ENCODE measurements at regions not wholly inside any gene's neighbourhood (a gene's known extent, or its start where the extent isn't known, plus 50 kb on each side); places are given as distances from the start of the nearest gene placed in this dataset.
A peak's percentile ranks its signal among the peaks of the same experiment; 100 is the strongest.

DNA sequence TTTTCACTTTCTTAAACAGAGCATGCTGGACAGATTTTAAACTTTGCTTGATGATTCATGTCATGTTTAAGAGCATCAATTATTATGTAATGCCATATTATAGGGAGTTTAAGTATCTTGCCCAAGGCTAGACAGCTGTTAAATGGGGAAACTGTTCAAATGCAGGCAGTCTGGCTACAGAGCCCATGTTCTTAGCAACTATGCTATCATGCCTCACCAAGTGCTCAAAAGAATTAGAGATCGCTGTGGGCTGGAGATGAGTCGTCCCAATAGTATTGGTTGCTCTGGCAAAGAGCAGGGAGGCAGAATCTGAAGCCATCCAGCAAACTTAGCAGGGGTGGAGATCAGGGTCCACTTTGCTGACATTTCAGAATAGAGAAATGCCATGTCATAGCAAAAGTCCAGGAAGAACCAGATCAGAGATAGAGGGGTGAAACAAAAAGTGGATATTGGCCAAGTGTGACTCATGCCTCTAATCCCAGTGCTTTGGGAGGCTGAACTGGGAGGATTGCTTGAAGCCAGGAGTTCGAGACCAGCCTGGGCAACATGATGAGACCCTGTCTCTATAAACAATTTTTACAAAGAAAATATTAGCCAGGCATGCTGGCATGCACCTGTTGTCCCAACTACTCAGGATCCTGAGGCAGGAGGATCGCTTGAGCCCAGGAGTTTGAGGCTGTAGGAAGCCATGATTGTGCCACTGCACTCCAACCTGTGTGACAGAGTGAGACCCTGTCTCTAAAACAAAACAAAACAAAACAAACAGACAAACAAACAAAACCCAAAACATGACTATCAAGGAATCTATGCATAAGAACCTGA, 57.8 kb downstream of the BAMBI start (continued):
- TF ChIP-seq, protein P1, sequence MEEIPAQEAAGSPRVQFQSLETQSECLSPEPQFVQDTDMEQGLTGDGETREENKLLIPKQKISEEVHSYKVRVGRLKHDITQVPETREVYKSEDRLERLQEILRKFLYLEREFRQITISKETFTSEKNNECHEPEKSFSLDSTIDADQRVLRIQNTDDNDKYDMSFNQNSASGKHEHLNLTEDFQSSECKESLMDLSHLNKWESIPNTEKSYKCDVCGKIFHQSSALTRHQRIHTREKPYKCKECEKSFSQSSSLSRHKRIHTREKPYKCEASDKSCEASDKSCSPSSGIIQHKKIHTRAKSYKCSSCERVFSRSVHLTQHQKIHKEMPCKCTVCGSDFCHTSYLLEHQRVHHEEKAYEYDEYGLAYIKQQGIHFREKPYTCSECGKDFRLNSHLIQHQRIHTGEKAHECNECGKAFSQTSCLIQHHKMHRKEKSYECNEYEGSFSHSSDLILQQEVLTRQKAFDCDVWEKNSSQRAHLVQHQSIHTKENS (CRISPR knock-in tag; IDR thresholded peaks at IDR 0.05) = no peak
- TF ChIP-seq, protein P2, sequence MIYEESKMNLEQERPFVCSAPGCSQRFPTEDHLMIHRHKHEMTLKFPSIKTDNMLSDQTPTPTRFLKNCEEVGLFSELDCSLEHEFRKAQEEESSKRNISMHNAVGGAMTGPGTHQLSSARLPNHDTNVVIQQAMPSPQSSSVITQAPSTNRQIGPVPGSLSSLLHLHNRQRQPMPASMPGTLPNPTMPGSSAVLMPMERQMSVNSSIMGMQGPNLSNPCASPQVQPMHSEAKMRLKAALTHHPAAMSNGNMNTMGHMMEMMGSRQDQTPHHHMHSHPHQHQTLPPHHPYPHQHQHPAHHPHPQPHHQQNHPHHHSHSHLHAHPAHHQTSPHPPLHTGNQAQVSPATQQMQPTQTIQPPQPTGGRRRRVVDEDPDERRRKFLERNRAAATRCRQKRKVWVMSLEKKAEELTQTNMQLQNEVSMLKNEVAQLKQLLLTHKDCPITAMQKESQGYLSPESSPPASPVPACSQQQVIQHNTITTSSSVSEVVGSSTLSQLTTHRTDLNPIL (CRISPR knock-in tag; IDR thresholded peaks at IDR 0.05) = no peak
- peak; percentile 67 for TF ChIP-seq TCF3 (CRISPR knock-in tag; IDR thresholded peaks at IDR 0.05)
- TF ChIP-seq ZKSCAN1 (IDR thresholded peaks at IDR 0.05; ENCODE audit: low read depth, low read length) = no peak
- TF ChIP-seq MECOM (CRISPR knock-in tag; IDR thresholded peaks at IDR 0.05) = no peak
- TF ChIP-seq SMARCC2 (IDR thresholded peaks at IDR 0.05; ENCODE audit: low read depth) = peak; percentile 86
- TF ChIP-seq KAT7 (CRISPR knock-in tag; IDR thresholded peaks at IDR 0.05; ENCODE audit: borderline replicate concordance) = no peak
- TF ChIP-seq ZNF644 (tag; IDR thresholded peaks at IDR 0.05; ENCODE audit: low read depth) = no peak
- no peak for TF ChIP-seq HDAC6 (IDR thresholded peaks at IDR 0.05; ENCODE audit: low read depth, low read length)
- TF ChIP-seq ZNF347 (CRISPR knock-in tag; IDR thresholded peaks at IDR 0.05; ENCODE audit: low read depth) = no peak
- TF ChIP-seq, protein P3, sequence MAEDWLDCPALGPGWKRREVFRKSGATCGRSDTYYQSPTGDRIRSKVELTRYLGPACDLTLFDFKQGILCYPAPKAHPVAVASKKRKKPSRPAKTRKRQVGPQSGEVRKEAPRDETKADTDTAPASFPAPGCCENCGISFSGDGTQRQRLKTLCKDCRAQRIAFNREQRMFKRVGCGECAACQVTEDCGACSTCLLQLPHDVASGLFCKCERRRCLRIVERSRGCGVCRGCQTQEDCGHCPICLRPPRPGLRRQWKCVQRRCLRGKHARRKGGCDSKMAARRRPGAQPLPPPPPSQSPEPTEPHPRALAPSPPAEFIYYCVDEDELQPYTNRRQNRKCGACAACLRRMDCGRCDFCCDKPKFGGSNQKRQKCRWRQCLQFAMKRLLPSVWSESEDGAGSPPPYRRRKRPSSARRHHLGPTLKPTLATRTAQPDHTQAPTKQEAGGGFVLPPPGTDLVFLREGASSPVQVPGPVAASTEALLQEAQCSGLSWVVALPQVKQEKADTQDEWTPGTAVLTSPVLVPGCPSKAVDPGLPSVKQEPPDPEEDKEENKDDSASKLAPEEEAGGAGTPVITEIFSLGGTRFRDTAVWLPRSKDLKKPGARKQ (CRISPR knock-in tag; IDR thresholded peaks at IDR 0.05) = no peak
- TF ChIP-seq SIRT6 (IDR thresholded peaks at IDR 0.05; ENCODE audit: low read depth, low read length) = no peak
- TF ChIP-seq, protein P4, sequence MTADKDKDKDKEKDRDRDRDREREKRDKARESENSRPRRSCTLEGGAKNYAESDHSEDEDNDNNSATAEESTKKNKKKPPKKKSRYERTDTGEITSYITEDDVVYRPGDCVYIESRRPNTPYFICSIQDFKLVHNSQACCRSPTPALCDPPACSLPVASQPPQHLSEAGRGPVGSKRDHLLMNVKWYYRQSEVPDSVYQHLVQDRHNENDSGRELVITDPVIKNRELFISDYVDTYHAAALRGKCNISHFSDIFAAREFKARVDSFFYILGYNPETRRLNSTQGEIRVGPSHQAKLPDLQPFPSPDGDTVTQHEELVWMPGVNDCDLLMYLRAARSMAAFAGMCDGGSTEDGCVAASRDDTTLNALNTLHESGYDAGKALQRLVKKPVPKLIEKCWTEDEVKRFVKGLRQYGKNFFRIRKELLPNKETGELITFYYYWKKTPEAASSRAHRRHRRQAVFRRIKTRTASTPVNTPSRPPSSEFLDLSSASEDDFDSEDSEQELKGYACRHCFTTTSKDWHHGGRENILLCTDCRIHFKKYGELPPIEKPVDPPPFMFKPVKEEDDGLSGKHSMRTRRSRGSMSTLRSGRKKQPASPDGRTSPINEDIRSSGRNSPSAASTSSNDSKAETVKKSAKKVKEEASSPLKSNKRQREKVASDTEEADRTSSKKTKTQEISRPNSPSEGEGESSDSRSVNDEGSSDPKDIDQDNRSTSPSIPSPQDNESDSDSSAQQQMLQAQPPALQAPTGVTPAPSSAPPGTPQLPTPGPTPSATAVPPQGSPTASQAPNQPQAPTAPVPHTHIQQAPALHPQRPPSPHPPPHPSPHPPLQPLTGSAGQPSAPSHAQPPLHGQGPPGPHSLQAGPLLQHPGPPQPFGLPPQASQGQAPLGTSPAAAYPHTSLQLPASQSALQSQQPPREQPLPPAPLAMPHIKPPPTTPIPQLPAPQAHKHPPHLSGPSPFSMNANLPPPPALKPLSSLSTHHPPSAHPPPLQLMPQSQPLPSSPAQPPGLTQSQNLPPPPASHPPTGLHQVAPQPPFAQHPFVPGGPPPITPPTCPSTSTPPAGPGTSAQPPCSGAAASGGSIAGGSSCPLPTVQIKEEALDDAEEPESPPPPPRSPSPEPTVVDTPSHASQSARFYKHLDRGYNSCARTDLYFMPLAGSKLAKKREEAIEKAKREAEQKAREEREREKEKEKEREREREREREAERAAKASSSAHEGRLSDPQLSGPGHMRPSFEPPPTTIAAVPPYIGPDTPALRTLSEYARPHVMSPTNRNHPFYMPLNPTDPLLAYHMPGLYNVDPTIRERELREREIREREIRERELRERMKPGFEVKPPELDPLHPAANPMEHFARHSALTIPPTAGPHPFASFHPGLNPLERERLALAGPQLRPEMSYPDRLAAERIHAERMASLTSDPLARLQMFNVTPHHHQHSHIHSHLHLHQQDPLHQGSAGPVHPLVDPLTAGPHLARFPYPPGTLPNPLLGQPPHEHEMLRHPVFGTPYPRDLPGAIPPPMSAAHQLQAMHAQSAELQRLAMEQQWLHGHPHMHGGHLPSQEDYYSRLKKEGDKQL (CRISPR knock-in tag; IDR thresholded peaks at IDR 0.05; ENCODE audit: borderline replicate concordance) = no peak
- peak; percentile 93 for TF ChIP-seq SMARCA4 (IDR thresholded peaks at IDR 0.05)
- no peak for TF ChIP-seq ERF (CRISPR knock-in tag; IDR thresholded peaks at IDR 0.05)
- TF ChIP-seq, protein P5, sequence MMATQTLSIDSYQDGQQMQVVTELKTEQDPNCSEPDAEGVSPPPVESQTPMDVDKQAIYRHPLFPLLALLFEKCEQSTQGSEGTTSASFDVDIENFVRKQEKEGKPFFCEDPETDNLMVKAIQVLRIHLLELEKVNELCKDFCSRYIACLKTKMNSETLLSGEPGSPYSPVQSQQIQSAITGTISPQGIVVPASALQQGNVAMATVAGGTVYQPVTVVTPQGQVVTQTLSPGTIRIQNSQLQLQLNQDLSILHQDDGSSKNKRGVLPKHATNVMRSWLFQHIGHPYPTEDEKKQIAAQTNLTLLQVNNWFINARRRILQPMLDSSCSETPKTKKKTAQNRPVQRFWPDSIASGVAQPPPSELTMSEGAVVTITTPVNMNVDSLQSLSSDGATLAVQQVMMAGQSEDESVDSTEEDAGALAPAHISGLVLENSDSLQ (IDR thresholded peaks at IDR 0.05) = peak; percentile 52
- no peak for TF ChIP-seq ZNF507 (tag; conservative IDR thresholded peaks at IDR 0.05)
